ENCODE measurements at regions not wholly inside any gene's neighbourhood (a gene's known extent, or its start where the extent isn't known, plus 50 kb on each side); places are given as distances from the start of the nearest gene placed in this dataset.

DNA sequence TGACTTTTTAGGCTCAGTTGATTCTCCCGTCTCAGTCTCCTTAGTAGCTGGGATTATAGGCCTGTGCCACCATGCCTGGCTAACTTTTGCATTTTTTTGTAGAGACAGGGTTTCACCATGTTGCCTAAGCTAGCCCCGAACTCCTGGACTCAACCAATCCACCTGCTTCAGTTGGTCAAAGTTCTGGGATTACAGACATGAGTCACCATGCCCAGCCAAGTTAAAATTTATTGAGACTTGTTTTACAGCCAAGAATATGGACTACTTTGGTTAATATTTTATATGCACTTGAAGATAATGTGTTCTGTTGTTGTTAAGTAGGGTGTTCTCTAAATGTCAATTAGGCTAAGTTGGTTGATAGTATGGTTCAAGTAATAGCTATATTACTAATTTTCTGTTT lies 58.7 kb downstream of the CYTL1 start:
- Histone ChIP-seq H3K36me3 (ENCODE audit: low read depth, low read length) (no peaks in the 10 kb centered on the region; the same call in 1 of the 2 replicates), H3K4me2 (ENCODE audit: low read length) (no peak overlapping the region), H3K4me1 (ENCODE audit: insufficient read depth, low read length) (no peaks in the 10 kb centered on the region), H2AFZ (ENCODE audit: low read length) (no peak overlapping the region), H3K9ac (ENCODE audit: low read length) (no peak overlapping the region), H4K20me1 (ENCODE audit: low read length) (no peaks in the 10 kb centered on the region), H3K9me3 (ENCODE audit: low read length) (peaks cover 10% of the 10 kb centered on the region; the same call in 1 of the 2 replicates), H3K27me3 (ENCODE audit: low read length) (no peaks in the 10 kb centered on the region), H3K79me2 (ENCODE audit: low read length) (no peaks in the 10 kb centered on the region), H3K4me3 (ENCODE audit: low read length) (no peak overlapping the region), H3F3A (ENCODE audit: low read length, unreplicated experiment) (no peaks in the 10 kb centered on the region), H3K27ac (ENCODE audit: low read length) (no peak overlapping the region), H3K9me2 (replicated peaks; ENCODE audit: low read length) (no peaks in the 10 kb centered on the region)
- intact Hi-C loops (cut with micrococcal nuclease), result no loop called here
- CTCF ChIA-PET, result no interaction called here
- ATAC-seq (no peak), DNase-seq (no peak)
- POLR2A ChIA-PET (ENCODE audit: unreplicated experiment), result no interaction called here
- no TSS peak for BruUV-seq (replicated peaks)
- TF ChIP-seq EZH2phosphoT487 (IDR thresholded peaks at IDR 0.05; ENCODE audit: borderline replicate concordance, low read length) (no peak), CTCF (conservative IDR thresholded peaks at IDR 0.05; ENCODE audit: low read depth, low read length) (no peak), EZH2 (IDR thresholded peaks at IDR 0.05; ENCODE audit: low read length, unreplicated experiment) (no peak)

DNA sequence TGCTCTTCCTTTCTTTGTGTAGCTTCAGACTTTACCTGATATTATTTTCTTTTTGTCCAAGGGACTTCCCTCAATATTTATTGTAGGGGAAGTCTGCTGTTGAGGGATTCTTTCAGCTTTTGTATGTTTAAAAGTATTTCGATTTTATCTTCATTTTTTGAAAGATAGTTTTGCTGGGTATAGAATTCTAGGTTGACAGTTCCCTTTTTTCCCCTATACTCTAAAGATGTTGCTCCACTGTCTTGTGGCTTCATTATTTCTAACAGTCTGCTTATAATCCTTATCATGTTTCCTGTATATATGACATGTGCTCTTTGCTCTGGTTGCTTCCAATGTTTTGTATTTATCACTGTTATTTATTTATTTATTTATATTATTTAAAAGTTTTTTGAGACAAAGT lies 57.3 kb downstream of the CYTL1 start:
- Histone ChIP-seq H3K79me2 (ENCODE audit: low read length) (no peaks in the 10 kb centered on the region), H3K9me2 (replicated peaks; ENCODE audit: low read length) (no peaks in the 10 kb centered on the region), H3K4me2 (ENCODE audit: low read length) (no peak overlapping the region), H3K36me3 (ENCODE audit: low read depth, low read length) (no peaks in the 10 kb centered on the region; the same call in 1 of the 2 replicates), H3K27me3 (ENCODE audit: low read length) (no peaks in the 10 kb centered on the region), H3K9ac (ENCODE audit: low read length) (no peak overlapping the region), H2AFZ (ENCODE audit: low read length) (no peak overlapping the region), H3K4me3 (ENCODE audit: low read length) (no peak overlapping the region), H3K9me3 (ENCODE audit: low read length) (peaks cover 10% of the 10 kb centered on the region; the same call in 1 of the 2 replicates), H4K20me1 (ENCODE audit: low read length) (no peaks in the 10 kb centered on the region), H3K4me1 (ENCODE audit: insufficient read depth, low read length) (no peaks in the 10 kb centered on the region), H3F3A (ENCODE audit: low read length, unreplicated experiment) (no peaks in the 10 kb centered on the region), H3K27ac (ENCODE audit: low read length) (no peak overlapping the region)
- POLR2A ChIA-PET (ENCODE audit: unreplicated experiment), result no interaction called here
- no peak for ATAC-seq
- CTCF ChIA-PET, result no interaction called here
- DNase-seq, result no peak
- TF ChIP-seq EZH2 (IDR thresholded peaks at IDR 0.05; ENCODE audit: low read length, unreplicated experiment) (no peak), EZH2phosphoT487 (IDR thresholded peaks at IDR 0.05; ENCODE audit: borderline replicate concordance, low read length) (no peak), CTCF (conservative IDR thresholded peaks at IDR 0.05; ENCODE audit: low read depth, low read length) (no peak)
- BruUV-seq (replicated peaks), result no TSS peak
- intact Hi-C loops (cut with micrococcal nuclease), result no loop called here

- H4K20me1 ChIP-seq (ENCODE audit: low read length), result no peaks in the 10 kb centered on the region
- intact Hi-C loops (cut with micrococcal nuclease), result no loop called here
- BruUV-seq (replicated peaks), result no TSS peak
- no peaks in the 10 kb centered on the region for H3K4me1 ChIP-seq (ENCODE audit: insufficient read depth, low read length)
- CTCF ChIA-PET, result no interaction called here
- POLR2A ChIA-PET (ENCODE audit: unreplicated experiment), result no interaction called here
- ATAC-seq, result no peak
- no peaks in the 10 kb centered on the region for H3K79me2 ChIP-seq (ENCODE audit: low read length)
- no peak overlapping the region for H3K4me2 ChIP-seq (ENCODE audit: low read length)
- H3K9ac ChIP-seq (ENCODE audit: low read length), result no peak overlapping the region
- no peaks in the 10 kb centered on the region for H3K9me2 ChIP-seq (replicated peaks; ENCODE audit: low read length)
- no peak overlapping the region for H3K4me3 ChIP-seq (ENCODE audit: low read length)
- DNase-seq, result no peak
- H3K27me3 ChIP-seq (ENCODE audit: low read length), result no peaks in the 10 kb centered on the region
- TF ChIP-seq EZH2 (IDR thresholded peaks at IDR 0.05; ENCODE audit: low read length, unreplicated experiment), result no peak
- TF ChIP-seq EZH2phosphoT487 (IDR thresholded peaks at IDR 0.05; ENCODE audit: borderline replicate concordance, low read length), result no peak
- no peak for TF ChIP-seq CTCF (conservative IDR thresholded peaks at IDR 0.05; ENCODE audit: low read depth, low read length)
- H3K27ac ChIP-seq (ENCODE audit: low read length), result no peak overlapping the region
- H3K36me3 ChIP-seq (ENCODE audit: low read depth, low read length), result no peaks in the 10 kb centered on the region; the same call in 1 of the 2 replicates
- no peak overlapping the region for H2AFZ ChIP-seq (ENCODE audit: low read length)
- no peaks in the 10 kb centered on the region for H3F3A ChIP-seq (ENCODE audit: low read length, unreplicated experiment)
- H3K9me3 ChIP-seq (ENCODE audit: low read length), result peaks cover 10% of the 10 kb centered on the region; the same call in 1 of the 2 replicates
Measured at GRCh38 chr4:4962928-4963327, 56.3 kb downstream of the CYTL1 start.

Measured in PC-3 (cell line).